GM12892 (cell line): ENCODE measurements at regions not wholly inside any gene's neighbourhood (a gene's known extent, or its start where the extent isn't known, plus 50 kb on each side); places are given as distances from the start of the nearest gene placed in this dataset.
"Not testable (repeated sequence)": the region's sequence is repeated elsewhere in the genome, so short reads cannot be mapped to it uniquely, and the experiment has no call there.

Experiments
- DNase-seq: peaks from one replicate; pipeline ENCODE4 v3.0.0; 2011; ENCODE audit not compliant: insufficient read length
- FAIRE-seq: peaks from 2 replicates; lab custom pipeline; 2011; peaks lifted over from hg19 to GRCh38; lab: Jason Lieb, UNC
- POLR2A ChIP-seq: IDR thresholded peaks from 2 replicates; pipeline ENCODE4 v1.6.1; 2011; ENCODE audit warnings: low read depth, low read length, control low read depth
- POLR2AphosphoS5 ChIP-seq: IDR thresholded peaks from 2 replicates; pipeline ENCODE4 v1.6.1; 2011; ENCODE audit warnings: low read depth, low read length, control low read depth
- TAF1 ChIP-seq: IDR thresholded peaks from 2 replicates; pipeline ENCODE4 v1.6.1; 2011; ENCODE audit warnings: low read depth, mild to moderate bottlenecking, control low read depth, low read length, borderline replicate concordance

GRCh38 chr3:162710332-162711112 lies 1213.9 kb downstream of the OTOL1 start:
- no peak for DNase-seq
- FAIRE-seq, result no peak

GRCh38 chr3:162717074-162717473 lies 1220.5 kb downstream of the OTOL1 start:
- DNase-seq, FAIRE-seq: not testable (repeated sequence)

More at GRCh38 chr3:162710332-162711112, 1213.9 kb downstream of the OTOL1 start:
- TF ChIP-seq TAF1, result no peak
- no peak for TF ChIP-seq POLR2A
- TF ChIP-seq POLR2AphosphoS5, result no peak

GRCh38 chr3:162718697-162719096 lies 1222.1 kb downstream of the OTOL1 start:
- no peak for DNase-seq
- no peak for TF ChIP-seq POLR2A
- no peak for TF ChIP-seq TAF1
- TF ChIP-seq POLR2AphosphoS5, result no peak
- no peak for FAIRE-seq

- DNase-seq, result no peak
- no peak for FAIRE-seq
- TF ChIP-seq TAF1 (no peak), POLR2AphosphoS5 (no peak), POLR2A (no peak)
Observed at GRCh38 chr3:162719684-162720341, 1223.2 kb downstream of the OTOL1 start.

- TF ChIP-seq TAF1 (no peak), POLR2A (no peak), POLR2AphosphoS5 (no peak)
- FAIRE-seq (no peak), DNase-seq (no peak)
Observed at GRCh38 chr3:162721736-162722135, 1225.1 kb downstream of the OTOL1 start.

- DNase-seq (no peak), FAIRE-seq (no peak)
Observed at GRCh38 chr3:162722337-162722736, 1225.7 kb downstream of the OTOL1 start.

GRCh38 chr3:162722796-162723195 lies 1226.2 kb downstream of the OTOL1 start:
- not testable (repeated sequence) for FAIRE-seq, DNase-seq

More at GRCh38 chr3:162722337-162722736, 1225.7 kb downstream of the OTOL1 start:
- no peak for TF ChIP-seq POLR2A
- no peak for TF ChIP-seq TAF1
- no peak for TF ChIP-seq POLR2AphosphoS5

- DNase-seq (no peak), FAIRE-seq (no peak)
- TF ChIP-seq POLR2AphosphoS5, result no peak
- no peak for TF ChIP-seq POLR2A
- TF ChIP-seq TAF1, result no peak
Observed at GRCh38 chr3:162729686-162730085, 1233.1 kb downstream of the OTOL1 start.

- DNase-seq, FAIRE-seq: not testable (repeated sequence)
Observed at GRCh38 chr3:162731961-162732360, 1235.4 kb downstream of the OTOL1 start.

- FAIRE-seq (no peak), DNase-seq (no peak)
- TF ChIP-seq POLR2A (no peak), TAF1 (no peak), POLR2AphosphoS5 (no peak)
Observed at GRCh38 chr3:162738784-162739183, 1242.2 kb downstream of the OTOL1 start.

GRCh38 chr3:162740941-162741596 lies 1244.5 kb downstream of the OTOL1 start:
- DNase-seq (no peak), FAIRE-seq (no peak)
- TF ChIP-seq POLR2AphosphoS5, result no peak
- no peak for TF ChIP-seq POLR2A
- TF ChIP-seq TAF1, result no peak

GRCh38 chr3:162742159-162742717 lies 1245.6 kb downstream of the OTOL1 start:
- TF ChIP-seq TAF1 (no peak), POLR2A (no peak), POLR2AphosphoS5 (no peak)
- no peak for DNase-seq
- no peak for FAIRE-seq

- FAIRE-seq, result no peak
- no peak for DNase-seq
- no peak for TF ChIP-seq TAF1
- no peak for TF ChIP-seq POLR2A
- TF ChIP-seq POLR2AphosphoS5, result no peak
Observed at GRCh38 chr3:162743091-162743490, 1246.5 kb downstream of the OTOL1 start.
